IPS DF 6.9 (cell line): ENCODE measurements at regions not wholly inside any gene's neighbourhood (a gene's known extent, or its start where the extent isn't known, plus 50 kb on each side); places are given as distances from the start of the nearest gene placed in this dataset.
A peak's percentile ranks its signal among the peaks of the same experiment; 100 is the strongest.
"Not testable (repeated sequence)": the region's sequence is repeated elsewhere in the genome, so short reads cannot be mapped to it uniquely, and the experiment has no call there.

Source experiments
- DNase-seq: peaks from one replicate; pipeline ENCODE4 v3.0.0-alpha.2; 2013; ENCODE audit warnings: low read depth, low spot score
- H3K27ac ChIP-seq: one replicate; pipeline ENCODE4 v1.5.1; 2013; ENCODE audit warnings: low read length, control low read depth
- H3K27me3 ChIP-seq: 2 replicates; pipeline ENCODE4 v1.6.1; 2013; ENCODE audit warnings: mild to moderate bottlenecking, low read length; ENCODE audit not compliant: control insufficient read depth, insufficient read depth
- H3K36me3 ChIP-seq: 2 replicates; pipeline ENCODE4 v1.6.1; 2013; ENCODE audit warnings: low read length; ENCODE audit not compliant: control insufficient read depth, insufficient read depth
- H3K4me1 ChIP-seq: 2 replicates; pipeline ENCODE4 v1.6.1; 2013; ENCODE audit warnings: low read length; ENCODE audit not compliant: control insufficient read depth, insufficient read depth
- H3K4me3 ChIP-seq: 2 replicates; pipeline ENCODE4 v1.5.1; 2013; ENCODE audit warnings: mild to moderate bottlenecking, low read length
- H3K9me3 ChIP-seq: 2 replicates; pipeline ENCODE4 v1.6.1; 2013; ENCODE audit warnings: low read length, inconsistent platforms; ENCODE audit not compliant: control insufficient read depth, insufficient read depth
- WGBS: extraction: QIAGEN DNeasy Blood & Tissue Kit; methylation state at CpG from one replicate; pipeline ENCODE4 v1.1.7; 2013; ENCODE audit warnings: mixed read lengths, missing lambda C conversion rate; ENCODE audit not compliant: insufficient read length, insufficient coverage; 5-methylcytosine and 5-hydroxymethylcytosine counted together

- H3K27me3 ChIP-seq, H3K27ac ChIP-seq, H3K9me3 ChIP-seq, H3K4me3 ChIP-seq, H3K4me1 ChIP-seq, H3K36me3 ChIP-seq, DNase-seq: not testable (repeated sequence)
- WGBS = no CpG with 5 or more reads among the region's 23 CpGs
Observed at GRCh38 chr5:122515210-122515609, 203.2 kb downstream of the SNCAIP start.

- Histone ChIP-seq H3K4me3 (no peak overlapping the region), H3K36me3 (no peaks in the 10 kb centered on the region), H3K4me1 (no peaks in the 10 kb centered on the region), H3K27me3 (no peaks in the 10 kb centered on the region), H3K27ac (no peak overlapping the region), H3K9me3 (no peaks in the 10 kb centered on the region)
- no CpG with 5 or more reads among the region's 6 CpGs for WGBS
- peak; percentile 93 for DNase-seq
Observed at GRCh38 chr5:122515709-122516431, 203.8 kb downstream of the SNCAIP start.

GRCh38 chr5:122516432-122516743 is 204.4 kb downstream of the SNCAIP start:
- H3K9me3 ChIP-seq = no peaks in the 10 kb centered on the region
- no CpG with 5 or more reads among the region's 4 CpGs for WGBS
- H3K4me1 ChIP-seq = no peaks in the 10 kb centered on the region
- H3K4me3 ChIP-seq = no peak overlapping the region
- H3K36me3 ChIP-seq = no peaks in the 10 kb centered on the region
- H3K27me3 ChIP-seq = no peaks in the 10 kb centered on the region
- H3K27ac ChIP-seq = no peak overlapping the region
- DNase-seq = no peak

- Histone ChIP-seq H3K9me3 (no peaks in the 10 kb centered on the region), H3K27ac (no peak overlapping the region), H3K4me3 (no peak overlapping the region), H3K36me3 (no peaks in the 10 kb centered on the region), H3K4me1 (no peaks in the 10 kb centered on the region), H3K27me3 (no peaks in the 10 kb centered on the region)
- 100% methylated on average over 1 of the region's 1 CpG for WGBS
- no peak for DNase-seq
Observed at GRCh38 chr5:122517091-122517490, 205.1 kb downstream of the SNCAIP start.

- no peak for DNase-seq
- H3K36me3 ChIP-seq = no peaks in the 10 kb centered on the region
- no peaks in the 10 kb centered on the region for H3K27me3 ChIP-seq
- H3K27ac ChIP-seq = no peak overlapping the region
- no peak overlapping the region for H3K4me3 ChIP-seq
- WGBS = no CpG with 5 or more reads among the region's 6 CpGs
- H3K9me3 ChIP-seq = no peaks in the 10 kb centered on the region
- H3K4me1 ChIP-seq = no peaks in the 10 kb centered on the region
Observed at GRCh38 chr5:122523776-122524175, 211.7 kb downstream of the SNCAIP start.

GRCh38 chr5:122527547-122527946 is 215.5 kb downstream of the SNCAIP start:
- no CpG with 5 or more reads among the region's 1 CpG for WGBS
- DNase-seq = no peak
- no peaks in the 10 kb centered on the region for H3K9me3 ChIP-seq
- H3K27me3 ChIP-seq = no peaks in the 10 kb centered on the region
- H3K36me3 ChIP-seq = no peaks in the 10 kb centered on the region
- H3K4me1 ChIP-seq = no peaks in the 10 kb centered on the region
- H3K4me3 ChIP-seq = no peak overlapping the region
- no peak overlapping the region for H3K27ac ChIP-seq

- Histone ChIP-seq H3K4me3 (no peak overlapping the region), H3K27me3 (no peaks in the 10 kb centered on the region), H3K36me3 (no peaks in the 10 kb centered on the region), H3K27ac (no peak overlapping the region), H3K4me1 (no peaks in the 10 kb centered on the region), H3K9me3 (no peaks in the 10 kb centered on the region)
- WGBS = no CpG with 5 or more reads among the region's 4 CpGs
- no peak for DNase-seq
Observed at GRCh38 chr5:122532035-122532434, 220.0 kb downstream of the SNCAIP start.

- no peaks in the 10 kb centered on the region for H3K36me3 ChIP-seq
- no peaks in the 10 kb centered on the region for H3K9me3 ChIP-seq
- no peaks in the 10 kb centered on the region for H3K27me3 ChIP-seq
- no peak overlapping the region for H3K4me3 ChIP-seq
- no peaks in the 10 kb centered on the region for H3K4me1 ChIP-seq
- no peak for DNase-seq
- H3K27ac ChIP-seq = no peak overlapping the region
Observed at GRCh38 chr5:122533825-122534224, 221.8 kb downstream of the SNCAIP start.

GRCh38 chr5:122534829-122535228 is 222.8 kb downstream of the SNCAIP start:
- no peak for DNase-seq
- Histone ChIP-seq H3K36me3 (no peaks in the 10 kb centered on the region), H3K4me1 (no peaks in the 10 kb centered on the region), H3K27ac (no peak overlapping the region), H3K4me3 (no peak overlapping the region), H3K9me3 (no peaks in the 10 kb centered on the region), H3K27me3 (no peaks in the 10 kb centered on the region)
- no CpG with 5 or more reads among the region's 2 CpGs for WGBS

- Histone ChIP-seq H3K27me3 (no peaks in the 10 kb centered on the region), H3K36me3 (no peaks in the 10 kb centered on the region), H3K4me1 (no peaks in the 10 kb centered on the region), H3K4me3 (no peak overlapping the region), H3K27ac (no peak overlapping the region), H3K9me3 (no peaks in the 10 kb centered on the region)
- DNase-seq = no peak
- WGBS = no CpG with 5 or more reads among the region's 1 CpG
Observed at GRCh38 chr5:122541388-122541787, 229.4 kb downstream of the SNCAIP start.

- DNase-seq = no peak
- Histone ChIP-seq H3K4me1 (no peaks in the 10 kb centered on the region), H3K27me3 (no peaks in the 10 kb centered on the region), H3K9me3 (no peaks in the 10 kb centered on the region), H3K36me3 (no peaks in the 10 kb centered on the region), H3K27ac (no peak overlapping the region), H3K4me3 (no peak overlapping the region)
- WGBS = no CpG with 5 or more reads among the region's 3 CpGs
Observed at GRCh38 chr5:122545986-122546385, 228.9 kb upstream of the SNX2 start.
